Caco-2 (cell line): ENCODE measurements at regions not wholly inside any gene's neighbourhood (a gene's known extent, or its start where the extent isn't known, plus 50 kb on each side); places are given as distances from the start of the nearest gene placed in this dataset.

Experiments
- BruUV-seq: library from RNA; stranded (reverse); fragments of 400-500 nt; replicated peaks from 2 replicates; lab custom pipeline; 2021; lab: Mats Ljungman, UMichigan
- CTCF ChIA-PET: fragments of 300-600 bp; sonication (Branson Sonifier 250); formaldehyde crosslinking; loops from one replicate; lab custom pipeline; 2022; ENCODE audit warnings: antibody characterized with exemption; lab: Charles Lee
- POLR2A ChIA-PET: fragments of 300-600 bp; sonication (Branson Sonifier 250); formaldehyde crosslinking; loops from one replicate; lab custom pipeline; 2022; ENCODE audit warnings: antibody characterized with exemption; lab: Charles Lee
- DNase-seq, 2 experiments: peaks; one replicate each; pipeline versions ENCODE4 v3.0.0 to v3.0.0-alpha.2; 2020 to 2022
- H3K27me3 ChIP-seq: replicated peaks from 2 replicates; pipeline ENCODE4 v1.6.0; 2011; ENCODE audit warnings: low read length; ENCODE audit not compliant: control insufficient read depth, insufficient read depth
- H3K36me3 ChIP-seq: 2 replicates; pipeline ENCODE4 v1.5.1; 2011; ENCODE audit warnings: low read length; ENCODE audit not compliant: control insufficient read depth, insufficient read depth
- H3K4me1 ChIP-seq: fragments of 250-450 bp; sonication (Bioruptor Pico); 2 replicates; pipeline ENCODE4 v1.5.1; 2020; ENCODE audit warnings: mild to moderate bottlenecking
- H3K4me3 ChIP-seq: 2 replicates; pipeline ENCODE4 v1.5.1; 2011; ENCODE audit warnings: low read depth, mild to moderate bottlenecking, control low read depth, low read length
- H3K9me3 ChIP-seq: fragments of 250-450 bp; sonication (Bioruptor Pico); 2 replicates; pipeline ENCODE4 v1.5.1; 2020; ENCODE audit warnings: mild to moderate bottlenecking, moderate library complexity
- H3K27ac Mint-ChIP-seq: one replicate; pipeline ENCODE4 v1.8.0; 2022; ENCODE audit warnings: mixed read lengths; ENCODE audit not compliant: unreplicated experiment
- H3K27me3 Mint-ChIP-seq: one replicate; pipeline ENCODE4 v1.8.0; 2022; ENCODE audit warnings: mixed read lengths; ENCODE audit not compliant: insufficient read depth, unreplicated experiment
- H3K36me3 Mint-ChIP-seq: one replicate; pipeline ENCODE4 v1.8.0; 2022; ENCODE audit warnings: mild to moderate bottlenecking, mixed read lengths; ENCODE audit not compliant: insufficient read depth, unreplicated experiment
- H3K4me1 Mint-ChIP-seq: one replicate; pipeline ENCODE4 v1.8.0; 2022; ENCODE audit warnings: low read depth, mixed read lengths; ENCODE audit not compliant: unreplicated experiment
- H3K4me3 Mint-ChIP-seq: one replicate; pipeline ENCODE4 v1.8.0; 2022; ENCODE audit warnings: mild to moderate bottlenecking, moderate library complexity, mixed read lengths; ENCODE audit not compliant: unreplicated experiment
- H3K9me3 Mint-ChIP-seq: one replicate; pipeline ENCODE4 v1.8.0; 2022; ENCODE audit warnings: mixed read lengths; ENCODE audit not compliant: unreplicated experiment
- intact Hi-C: fragments of 100-400 bp; cut with micrococcal nuclease; formaldehyde crosslinking; loops from one replicate; pipeline ENCODE4 v1.10.0; 2022; ENCODE audit not compliant: unreplicated experiment
- TF ChIP-seq, protein P1 (sequence below), 2 experiments: fragments of 200-600 bp in 1 of 2; IDR thresholded peaks; 1 replicate in 1 of 2; 2 replicates in 1 of 2; pipeline versions ENCODE4 v1.5.1 to v1.8.0; 2011 to 2022; ENCODE audit warnings: antibody characterized with exemption in 1 of 2, control low read depth in 1 of 2, inconsistent platforms in 1 of 2, low read depth in 1 of 2, low read length in 1 of 2, mild to moderate bottlenecking in 1 of 2, moderate library complexity in 1 of 2; ENCODE audit not compliant: insufficient read depth in 1 of 2, severe bottlenecking in 1 of 2, unreplicated experiment in 1 of 2

DNA sequence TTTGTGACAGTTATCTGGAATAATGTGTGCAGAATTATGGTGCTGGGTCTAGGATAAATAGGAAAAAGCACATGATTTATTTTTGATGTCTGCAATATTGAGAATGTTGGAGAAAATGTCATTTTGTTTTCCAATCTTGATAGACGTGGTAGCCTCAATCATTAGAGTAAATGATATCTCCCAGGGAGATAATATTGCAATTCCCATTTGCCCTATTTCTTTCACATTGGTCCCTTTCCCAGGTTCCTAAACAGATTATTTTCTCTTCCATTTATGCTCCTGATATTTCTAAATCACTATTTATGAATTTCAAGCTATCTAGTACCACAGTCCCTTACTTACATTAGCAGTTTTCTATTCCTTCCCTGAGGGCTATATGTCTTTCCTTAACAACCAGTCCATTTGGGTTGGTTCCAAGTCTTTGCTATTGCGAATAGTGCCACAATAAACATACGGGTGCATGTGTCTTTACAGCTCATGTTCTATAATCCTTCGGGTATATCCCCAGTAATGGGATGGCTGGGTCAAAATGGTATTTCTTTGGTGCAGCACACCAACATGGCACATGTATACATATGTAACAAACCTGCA lies 447.3 kb downstream of the PLA2G4A start:
- TF ChIP-seq, protein P1, sequence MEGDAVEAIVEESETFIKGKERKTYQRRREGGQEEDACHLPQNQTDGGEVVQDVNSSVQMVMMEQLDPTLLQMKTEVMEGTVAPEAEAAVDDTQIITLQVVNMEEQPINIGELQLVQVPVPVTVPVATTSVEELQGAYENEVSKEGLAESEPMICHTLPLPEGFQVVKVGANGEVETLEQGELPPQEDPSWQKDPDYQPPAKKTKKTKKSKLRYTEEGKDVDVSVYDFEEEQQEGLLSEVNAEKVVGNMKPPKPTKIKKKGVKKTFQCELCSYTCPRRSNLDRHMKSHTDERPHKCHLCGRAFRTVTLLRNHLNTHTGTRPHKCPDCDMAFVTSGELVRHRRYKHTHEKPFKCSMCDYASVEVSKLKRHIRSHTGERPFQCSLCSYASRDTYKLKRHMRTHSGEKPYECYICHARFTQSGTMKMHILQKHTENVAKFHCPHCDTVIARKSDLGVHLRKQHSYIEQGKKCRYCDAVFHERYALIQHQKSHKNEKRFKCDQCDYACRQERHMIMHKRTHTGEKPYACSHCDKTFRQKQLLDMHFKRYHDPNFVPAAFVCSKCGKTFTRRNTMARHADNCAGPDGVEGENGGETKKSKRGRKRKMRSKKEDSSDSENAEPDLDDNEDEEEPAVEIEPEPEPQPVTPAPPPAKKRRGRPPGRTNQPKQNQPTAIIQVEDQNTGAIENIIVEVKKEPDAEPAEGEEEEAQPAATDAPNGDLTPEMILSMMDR (IDR thresholded peaks at IDR 0.05; ENCODE audit: insufficient read depth in 1 of 2, low read depth in 1 of 2, low read length in 1 of 2, severe bottlenecking in 1 of 2, unreplicated experiment in 1 of 2) = no peak
- H3K36me3 ChIP-seq = no peaks in the 10 kb centered on the region
- ChIA-PET CTCF (no interaction called here), POLR2A (no interaction called here)
- Mint-ChIP-seq H3K4me3 (no peak overlapping the region), H3K9me3 (no peaks in the 10 kb centered on the region), H3K27me3 (peaks cover 2% of the 10 kb centered on the region), H3K4me1 (no peaks in the 10 kb centered on the region), H3K27ac (no peak overlapping the region), H3K36me3 (no peaks in the 10 kb centered on the region)
- no peaks in the 10 kb centered on the region for H3K4me1 ChIP-seq
- H3K9me3 ChIP-seq = no peaks in the 10 kb centered on the region
- no peaks in the 10 kb centered on the region for H3K27me3 ChIP-seq
- no peak overlapping the region for H3K4me3 ChIP-seq
- intact Hi-C loops = no loop called here
- DNase-seq = no peak
- BruUV-seq = no TSS peak

DNA sequence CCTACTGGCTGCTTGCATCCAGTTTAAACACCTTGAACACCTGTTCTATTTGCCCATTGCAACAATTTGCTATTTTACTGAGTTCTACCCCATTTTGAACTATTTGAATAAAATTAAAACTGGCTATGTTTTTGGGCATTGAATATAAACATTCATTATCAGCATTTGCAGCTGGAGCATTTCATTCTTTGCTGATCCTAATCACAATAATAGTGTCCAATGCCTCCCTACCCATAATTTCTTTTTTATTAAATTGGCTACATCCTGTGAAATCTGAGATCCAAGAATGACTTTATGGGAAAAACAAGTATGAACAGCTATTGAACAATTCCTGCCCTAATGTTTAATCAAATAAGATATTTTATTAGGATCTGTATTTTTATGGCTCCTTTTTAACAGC lies 447.9 kb downstream of the PLA2G4A start:
- Histone ChIP-seq H3K36me3 (no peaks in the 10 kb centered on the region), H3K4me3 (no peak overlapping the region), H3K27me3 (no peaks in the 10 kb centered on the region), H3K9me3 (no peaks in the 10 kb centered on the region), H3K4me1 (no peaks in the 10 kb centered on the region)
- no peaks in the 10 kb centered on the region for H3K27me3 Mint-ChIP-seq
- H3K36me3 Mint-ChIP-seq = no peaks in the 10 kb centered on the region
- TF ChIP-seq, protein P1 (IDR thresholded peaks at IDR 0.05; ENCODE audit: insufficient read depth in 1 of 2, low read depth in 1 of 2, low read length in 1 of 2, severe bottlenecking in 1 of 2, unreplicated experiment in 1 of 2) = no peak
- intact Hi-C loops = no loop called here
- no peaks in the 10 kb centered on the region for H3K9me3 Mint-ChIP-seq
- no peak for DNase-seq
- no peaks in the 10 kb centered on the region for H3K4me1 Mint-ChIP-seq
- ChIA-PET POLR2A (no interaction called here), CTCF (no interaction called here)
- BruUV-seq = no TSS peak
- no peak overlapping the region for H3K27ac Mint-ChIP-seq
- H3K4me3 Mint-ChIP-seq = no peak overlapping the region

DNA sequence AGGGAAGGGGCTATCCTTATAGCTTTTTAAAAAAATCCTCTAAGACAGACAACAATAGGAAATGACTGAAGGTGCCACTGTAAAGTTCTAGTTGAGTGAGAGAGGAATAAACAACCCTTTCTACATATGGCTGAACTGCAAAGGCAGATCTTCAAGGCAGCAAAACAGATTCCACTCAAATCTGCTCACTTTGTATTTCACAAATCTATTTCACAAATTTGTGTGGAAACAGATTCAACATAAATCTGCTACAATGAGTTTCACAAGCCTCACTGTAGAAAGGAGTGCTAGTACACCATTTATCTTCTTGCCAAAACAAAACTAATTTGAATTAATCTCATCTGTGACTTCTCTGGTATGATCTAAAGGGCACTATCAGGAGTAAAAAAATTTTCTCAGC lies 451.3 kb downstream of the PLA2G4A start:
- DNase-seq = no peak

More for the DNA sequence above, 451.3 kb downstream of the PLA2G4A start:
- Mint-ChIP-seq H3K4me1 (no peaks in the 10 kb centered on the region), H3K4me3 (no peak overlapping the region), H3K9me3 (no peaks in the 10 kb centered on the region), H3K36me3 (no peaks in the 10 kb centered on the region), H3K27me3 (no peaks in the 10 kb centered on the region), H3K27ac (no peak overlapping the region)
- TF ChIP-seq, protein P1 (IDR thresholded peaks at IDR 0.05; ENCODE audit: insufficient read depth in 1 of 2, low read depth in 1 of 2, low read length in 1 of 2, severe bottlenecking in 1 of 2, unreplicated experiment in 1 of 2) = no peak
- ChIA-PET CTCF (no interaction called here), POLR2A (no interaction called here)
- Histone ChIP-seq H3K4me1 (no peaks in the 10 kb centered on the region), H3K4me3 (no peak overlapping the region), H3K36me3 (no peaks in the 10 kb centered on the region), H3K27me3 (no peaks in the 10 kb centered on the region), H3K9me3 (no peaks in the 10 kb centered on the region)
- no TSS peak for BruUV-seq
- intact Hi-C loops = no loop called here
